MCF 10A (cell line): ENCODE measurements at regions not wholly inside any gene's neighbourhood (a gene's known extent, or its start where the extent isn't known, plus 50 kb on each side); places are given as distances from the start of the nearest gene placed in this dataset.
A peak's percentile ranks its signal among the peaks of the same experiment; 100 is the strongest.

ENCODE experiments used
- BruUV-seq: library from RNA; stranded (reverse); fragments of 400-500 nt; replicated peaks from 2 replicates; lab custom pipeline; 2021; lab: Mats Ljungman, UMichigan
- CTCF ChIA-PET: fragments of 300-600 bp; sonication (Branson Sonifier 250); formaldehyde crosslinking; extraction: SDS; loops from one replicate; lab custom pipeline; 2021; ENCODE audit warnings: antibody characterized with exemption, inconsistent platforms; lab: Yijun Ruan, JAX
- POLR2A ChIA-PET: fragments of 300-600, 350-650 bp; sonication (Branson Sonifier 250); formaldehyde crosslinking; extraction: SDS; loops from one replicate; lab custom pipeline; 2020; ENCODE audit warnings: antibody characterized with exemption, inconsistent platforms; lab: Yijun Ruan, JAX
- DNase-seq: peaks from one replicate; pipeline ENCODE4 v3.0.0-alpha.2; 2018; ENCODE audit not compliant: unreplicated experiment
- H3K27ac Mint-ChIP-seq: one replicate; pipeline ENCODE4 v1.8.0; 2022; ENCODE audit warnings: mild to moderate bottlenecking, low read depth, mixed read lengths; ENCODE audit not compliant: unreplicated experiment
- H3K27me3 Mint-ChIP-seq: one replicate; pipeline ENCODE4 v1.8.0; 2022; ENCODE audit warnings: mixed read lengths; ENCODE audit not compliant: insufficient read depth, unreplicated experiment
- H3K36me3 Mint-ChIP-seq: one replicate; pipeline ENCODE4 v1.8.0; 2022; ENCODE audit warnings: mild to moderate bottlenecking, moderate library complexity, mixed read lengths; ENCODE audit not compliant: insufficient read depth, unreplicated experiment
- H3K4me1 Mint-ChIP-seq: one replicate; pipeline ENCODE4 v1.8.0; 2022; ENCODE audit warnings: mixed read lengths; ENCODE audit not compliant: insufficient read depth, unreplicated experiment
- H3K4me3 Mint-ChIP-seq: one replicate; pipeline ENCODE4 v1.8.0; 2022; ENCODE audit warnings: mild to moderate bottlenecking, moderate library complexity, mixed read lengths; ENCODE audit not compliant: unreplicated experiment
- H3K9me3 Mint-ChIP-seq: one replicate; pipeline ENCODE4 v1.8.0; 2022; ENCODE audit warnings: mixed read lengths; ENCODE audit not compliant: unreplicated experiment
- CTCF ChIP-seq: fragments of 200-600 bp; IDR thresholded peaks from one replicate; pipeline ENCODE4 v1.8.0; 2022; ENCODE audit warnings: antibody characterized with exemption, mild to moderate bottlenecking; ENCODE audit not compliant: unreplicated experiment
- intact Hi-C: fragments of 100-400 bp; cut with micrococcal nuclease; formaldehyde crosslinking; loops from 2 replicates; pipeline ENCODE4 v1.14.1; 2022

- no TSS peak for BruUV-seq
- no peak overlapping the region for H3K4me3 Mint-ChIP-seq
- POLR2A ChIA-PET = no interaction called here
Observed at GRCh38 chr5:101176605-101177004, 273.5 kb upstream of the ST8SIA4 start.

GRCh38 chr5:101174981-101175380, 271.9 kb upstream of the ST8SIA4 start:
- no peaks in the 10 kb centered on the region for H3K4me1 Mint-ChIP-seq
- no peaks in the 10 kb centered on the region for H3K27me3 Mint-ChIP-seq
- intact Hi-C loops = no loop called here
- POLR2A ChIA-PET = no interaction called here
- no peak for TF ChIP-seq CTCF
- H3K36me3 Mint-ChIP-seq = no peaks in the 10 kb centered on the region
- no peaks in the 10 kb centered on the region for H3K9me3 Mint-ChIP-seq
- H3K27ac Mint-ChIP-seq = no peak overlapping the region
- BruUV-seq = no TSS peak
- no peak for DNase-seq
- CTCF ChIA-PET = no interaction called here
- H3K4me3 Mint-ChIP-seq = no peak overlapping the region

More at GRCh38 chr5:101176605-101177004, 273.5 kb upstream of the ST8SIA4 start:
- Mint-ChIP-seq H3K9me3 (no peaks in the 10 kb centered on the region), H3K27ac (no peak overlapping the region), H3K4me1 (no peaks in the 10 kb centered on the region), H3K36me3 (no peaks in the 10 kb centered on the region), H3K27me3 (no peaks in the 10 kb centered on the region)
- intact Hi-C loops = no loop called here
- CTCF ChIA-PET = no interaction called here
- DNase-seq = no peak
- TF ChIP-seq CTCF = no peak

- DNase-seq = no peak
- CTCF ChIA-PET = interaction anchor here (0.6 kb wide), 1 partner anchor 62 kb away, joined by 3 read pairs; no protein-coding TSS in a partner anchor
- no peak for TF ChIP-seq CTCF
- no peaks in the 10 kb centered on the region for H3K27me3 Mint-ChIP-seq
- no peak overlapping the region for H3K27ac Mint-ChIP-seq
- no peaks in the 10 kb centered on the region for H3K9me3 Mint-ChIP-seq
- H3K4me3 Mint-ChIP-seq = no peak overlapping the region
- BruUV-seq = no TSS peak
- intact Hi-C loops = no loop called here
- POLR2A ChIA-PET = no interaction called here
- H3K36me3 Mint-ChIP-seq = no peaks in the 10 kb centered on the region
- no peaks in the 10 kb centered on the region for H3K4me1 Mint-ChIP-seq
Observed at GRCh38 chr5:101163088-101163487, 260.0 kb upstream of the ST8SIA4 start.

GRCh38 chr5:101160002-101160401, 256.9 kb upstream of the ST8SIA4 start:
- H3K4me3 Mint-ChIP-seq = no peak overlapping the region
- H3K9me3 Mint-ChIP-seq = no peaks in the 10 kb centered on the region
- POLR2A ChIA-PET = no interaction called here
- H3K27me3 Mint-ChIP-seq = no peaks in the 10 kb centered on the region
- no TSS peak for BruUV-seq
- peak; percentile 0 for DNase-seq
- TF ChIP-seq CTCF = no peak
- H3K4me1 Mint-ChIP-seq = no peaks in the 10 kb centered on the region
- CTCF ChIA-PET = no interaction called here
- H3K27ac Mint-ChIP-seq = no peak overlapping the region
- no peaks in the 10 kb centered on the region for H3K36me3 Mint-ChIP-seq
- intact Hi-C loops = no loop called here
